ENCODE measurements at regions not wholly inside any gene's neighbourhood (a gene's known extent, or its start where the extent isn't known, plus 50 kb on each side); places are given as distances from the start of the nearest gene placed in this dataset.

DNA sequence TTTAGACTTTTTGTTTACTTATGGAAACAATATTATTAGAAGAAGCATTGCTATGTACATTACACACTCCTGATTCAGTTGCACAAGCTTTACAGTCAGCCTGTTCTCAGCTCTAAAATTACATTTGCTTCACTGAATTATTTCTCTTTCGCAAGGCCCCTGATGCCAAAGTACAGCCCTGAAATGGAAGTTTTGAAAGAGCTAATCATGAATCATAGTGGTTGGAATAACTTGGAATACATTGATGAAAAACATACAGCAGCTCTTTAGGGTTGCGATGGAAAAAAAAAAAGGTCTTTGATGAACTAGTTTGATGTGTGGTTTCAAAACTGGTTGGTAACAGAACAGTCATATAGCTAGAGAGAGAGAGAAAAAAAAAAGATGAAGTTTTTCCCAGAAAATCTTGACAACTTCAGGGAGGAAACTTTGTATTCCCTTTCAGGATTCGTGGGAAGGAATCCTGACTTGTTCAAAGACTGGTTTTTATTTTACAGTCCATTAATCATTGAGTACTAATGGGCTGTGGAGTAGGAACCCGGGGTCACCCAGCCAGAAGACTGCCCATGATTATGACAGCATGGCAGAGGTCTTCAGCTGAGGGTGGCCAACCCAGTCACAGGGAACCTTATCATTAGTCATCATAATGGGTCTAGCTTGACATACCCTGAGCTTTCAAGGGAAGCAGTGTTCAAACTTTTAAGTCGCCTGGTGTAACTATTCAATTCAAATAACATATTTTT, 460.1 kb downstream of the NAV3 start:
- TF ChIP-seq ZSCAN20 (CRISPR knock-in tag; IDR thresholded peaks at IDR 0.05) = no peak
- no peak for TF ChIP-seq SMC3 (IDR thresholded peaks at IDR 0.05)
- TF ChIP-seq GATA3 (IDR thresholded peaks at IDR 0.05; ENCODE audit: borderline replicate concordance) = no peak
- TF ChIP-seq CTCF (IDR thresholded peaks at IDR 0.05) = no peak
- TF ChIP-seq PBX3 (IDR thresholded peaks at IDR 0.05) = no peak
- no peak for TF ChIP-seq RFX5 (IDR thresholded peaks at IDR 0.05)
- no peak for TF ChIP-seq MYC (IDR thresholded peaks at IDR 0.05; ENCODE audit: borderline replicate concordance, low read length)
- TF ChIP-seq POLR2A (IDR thresholded peaks at IDR 0.05; ENCODE audit: low read length) = no peak
- TF ChIP-seq RARB (CRISPR knock-in tag; IDR thresholded peaks at IDR 0.05) = no peak
- TF ChIP-seq MAX (IDR thresholded peaks at IDR 0.05) = no peak
- TF ChIP-seq KDM5A (IDR thresholded peaks at IDR 0.05) = no peak
